ENCODE measurements at regions not wholly inside any gene's neighbourhood (a gene's known extent, or its start where the extent isn't known, plus 50 kb on each side); places are given as distances from the start of the nearest gene placed in this dataset.

GRCh38 chr13:107379407-107380155 lies 811.6 kb upstream of the ARGLU1 start:
- DNase-seq (ENCODE audit: low read depth): no peak
- no peak overlapping the region for H3K4me3 ChIP-seq (ENCODE audit: control insufficient read depth, low read depth, low read length)
- no peak for TF ChIP-seq CTCF (conservative IDR thresholded peaks at IDR 0.05; ENCODE audit: control insufficient read depth, insufficient read depth, low read depth, low read length)

GRCh38 chr13:107376341-107377125 lies 808.6 kb upstream of the ARGLU1 start:
- no peak for TF ChIP-seq CTCF (conservative IDR thresholded peaks at IDR 0.05; ENCODE audit: control insufficient read depth, insufficient read depth, low read depth, low read length)
- DNase-seq (ENCODE audit: low read depth): no peak
- no peak overlapping the region for H3K4me3 ChIP-seq (ENCODE audit: control insufficient read depth, low read depth, low read length)

- TF ChIP-seq CTCF (conservative IDR thresholded peaks at IDR 0.05; ENCODE audit: control insufficient read depth, insufficient read depth, low read depth, low read length): no peak
- no peak for DNase-seq (ENCODE audit: low read depth)
These were observed 807.9 kb upstream of the ARGLU1 start for GRCh38 chr13:107375701-107376340.

GRCh38 chr13:107374038-107374437 lies 806.1 kb upstream of the ARGLU1 start:
- DNase-seq (ENCODE audit: low read depth): peak; percentile 15
- TF ChIP-seq CTCF (conservative IDR thresholded peaks at IDR 0.05; ENCODE audit: control insufficient read depth, insufficient read depth, low read depth, low read length): no peak
- H3K4me3 ChIP-seq (ENCODE audit: control insufficient read depth, low read depth, low read length): no peak overlapping the region

More at GRCh38 chr13:107375701-107376340, 807.9 kb upstream of the ARGLU1 start:
- no peak overlapping the region for H3K4me3 ChIP-seq (ENCODE audit: control insufficient read depth, low read depth, low read length)

GRCh38 chr13:107373551-107373950 lies 805.6 kb upstream of the ARGLU1 start:
- H3K4me3 ChIP-seq (ENCODE audit: control insufficient read depth, low read depth, low read length): no peak overlapping the region
- TF ChIP-seq CTCF (conservative IDR thresholded peaks at IDR 0.05; ENCODE audit: control insufficient read depth, insufficient read depth, low read depth, low read length): peak; percentile 61
- DNase-seq (ENCODE audit: low read depth): peak; percentile 79

- TF ChIP-seq CTCF (conservative IDR thresholded peaks at IDR 0.05; ENCODE audit: control insufficient read depth, insufficient read depth, low read depth, low read length): no peak
- H3K4me3 ChIP-seq (ENCODE audit: control insufficient read depth, low read depth, low read length): no peak overlapping the region
- peak; percentile 66 for DNase-seq (ENCODE audit: low read depth)
These were observed 802.3 kb upstream of the ARGLU1 start for GRCh38 chr13:107370015-107370785.

Data from fibroblast of mammary gland (primary cell).